ENCODE measurements at regions not wholly inside any gene's neighbourhood (a gene's known extent, or its start where the extent isn't known, plus 50 kb on each side); places are given as distances from the start of the nearest gene placed in this dataset.
"Not testable (repeated sequence)": the region's sequence is repeated elsewhere in the genome, so short reads cannot be mapped to it uniquely, and the experiment has no call there.

- no peak for DNase-seq (ENCODE audit: low read depth in 4 of 4, low spot score in 2 of 4)
Observed at GRCh38 chr12:131555197-131555846, 155.6 kb upstream of the SFSWAP start.

- DNase-seq (ENCODE audit: low read depth in 4 of 4, low spot score in 2 of 4): no peak
Observed at GRCh38 chr12:131555866-131556265, 155.0 kb upstream of the SFSWAP start.

GRCh38 chr12:131557078-131557709 is 153.7 kb upstream of the SFSWAP start:
- DNase-seq (ENCODE audit: low read depth in 4 of 4, low spot score in 2 of 4): no peak

- DNase-seq (ENCODE audit: low read depth in 4 of 4, low spot score in 2 of 4): no peak
Observed at GRCh38 chr12:131559517-131560516, 151.1 kb upstream of the SFSWAP start.

- no peak for DNase-seq (ENCODE audit: low read depth in 4 of 4, low spot score in 2 of 4)
Observed at GRCh38 chr12:131561051-131561450, 149.8 kb upstream of the SFSWAP start.

GRCh38 chr12:131561891-131562684 is 148.8 kb upstream of the SFSWAP start:
- DNase-seq (ENCODE audit: low read depth in 4 of 4, low spot score in 2 of 4): no peak

- not testable (repeated sequence) for DNase-seq (ENCODE audit: low read depth in 4 of 4, low spot score in 2 of 4)
Observed at GRCh38 chr12:131564138-131564727, 146.7 kb upstream of the SFSWAP start.

GRCh38 chr12:131564845-131565244 is 146.0 kb upstream of the SFSWAP start:
- peak in 1 of 4 donors; percentile 9 for DNase-seq (ENCODE audit: low read depth in 4 of 4, low spot score in 2 of 4)

- no peak for DNase-seq (ENCODE audit: low read depth in 4 of 4, low spot score in 2 of 4)
Observed at GRCh38 chr12:131565267-131566015, 145.4 kb upstream of the SFSWAP start.

- DNase-seq (ENCODE audit: low read depth in 4 of 4, low spot score in 2 of 4): no peak
Observed at GRCh38 chr12:131568336-131568735, 142.6 kb upstream of the SFSWAP start.

GRCh38 chr12:131570596-131570995 is 140.3 kb upstream of the SFSWAP start:
- DNase-seq (ENCODE audit: low read depth in 4 of 4, low spot score in 2 of 4): no peak

GRCh38 chr12:131571827-131572226 is 139.1 kb upstream of the SFSWAP start:
- DNase-seq (ENCODE audit: low read depth in 4 of 4, low spot score in 2 of 4): no peak

- no peak for DNase-seq (ENCODE audit: low read depth in 4 of 4, low spot score in 2 of 4)
Observed at GRCh38 chr12:131572626-131573025, 138.3 kb upstream of the SFSWAP start.

- no peak for DNase-seq (ENCODE audit: low read depth in 4 of 4, low spot score in 2 of 4)
Observed at GRCh38 chr12:131573631-131574394, 137.1 kb upstream of the SFSWAP start.

GRCh38 chr12:131574395-131574771 is 136.5 kb upstream of the SFSWAP start:
- no peak for DNase-seq (ENCODE audit: low read depth in 4 of 4, low spot score in 2 of 4)

- no peak for DNase-seq (ENCODE audit: low read depth in 4 of 4, low spot score in 2 of 4)
Observed at GRCh38 chr12:131575371-131575770, 135.5 kb upstream of the SFSWAP start.

GRCh38 chr12:131576734-131577133 is 134.2 kb upstream of the SFSWAP start:
- peak in 1 of 4 donors; percentile 18 for DNase-seq (ENCODE audit: low read depth in 4 of 4, low spot score in 2 of 4)

- DNase-seq (ENCODE audit: low read depth in 4 of 4, low spot score in 2 of 4): no peak
Observed at GRCh38 chr12:131577766-131578165, 133.1 kb upstream of the SFSWAP start.
